NB4 (cell line): ENCODE measurements at regions not wholly inside any gene's neighbourhood (a gene's known extent, or its start where the extent isn't known, plus 50 kb on each side); places are given as distances from the start of the nearest gene placed in this dataset.

Experiments used
- DNase-seq: peaks from one replicate; pipeline ENCODE4 v3.0.0; 2010; ENCODE audit warnings: low read depth
- H3K4me3 ChIP-seq: one replicate; pipeline ENCODE4 v1.5.1; 2011; ENCODE audit warnings: mild to moderate bottlenecking, low read depth, low read length, moderate library complexity
- MYC ChIP-seq: IDR thresholded peaks from 2 replicates; pipeline ENCODE4 v1.6.1; 2011; ENCODE audit warnings: low read depth, low read length
- POLR2A ChIP-seq: IDR thresholded peaks from 2 replicates; pipeline ENCODE4 v1.6.1; 2011; ENCODE audit warnings: mild to moderate bottlenecking; ENCODE audit not compliant: insufficient read length; ENCODE audit errors: extremely low read depth
- TF ChIP-seq, protein P1 (sequence below): IDR thresholded peaks from 2 replicates; pipeline ENCODE4 v1.6.1; 2011; ENCODE audit warnings: low read depth, low read length
- TF ChIP-seq, protein P2 (sequence below): IDR thresholded peaks from one replicate; pipeline ENCODE4 v1.5.1; 2012; ENCODE audit warnings: low read depth, low read length

- no peak overlapping the region for H3K4me3 ChIP-seq
- DNase-seq, result no peak
- TF ChIP-seq, protein P1, sequence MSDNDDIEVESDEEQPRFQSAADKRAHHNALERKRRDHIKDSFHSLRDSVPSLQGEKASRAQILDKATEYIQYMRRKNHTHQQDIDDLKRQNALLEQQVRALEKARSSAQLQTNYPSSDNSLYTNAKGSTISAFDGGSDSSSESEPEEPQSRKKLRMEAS, result no peak
- TF ChIP-seq MYC, result no peak
- TF ChIP-seq POLR2A, result no peak
- TF ChIP-seq, protein P2, sequence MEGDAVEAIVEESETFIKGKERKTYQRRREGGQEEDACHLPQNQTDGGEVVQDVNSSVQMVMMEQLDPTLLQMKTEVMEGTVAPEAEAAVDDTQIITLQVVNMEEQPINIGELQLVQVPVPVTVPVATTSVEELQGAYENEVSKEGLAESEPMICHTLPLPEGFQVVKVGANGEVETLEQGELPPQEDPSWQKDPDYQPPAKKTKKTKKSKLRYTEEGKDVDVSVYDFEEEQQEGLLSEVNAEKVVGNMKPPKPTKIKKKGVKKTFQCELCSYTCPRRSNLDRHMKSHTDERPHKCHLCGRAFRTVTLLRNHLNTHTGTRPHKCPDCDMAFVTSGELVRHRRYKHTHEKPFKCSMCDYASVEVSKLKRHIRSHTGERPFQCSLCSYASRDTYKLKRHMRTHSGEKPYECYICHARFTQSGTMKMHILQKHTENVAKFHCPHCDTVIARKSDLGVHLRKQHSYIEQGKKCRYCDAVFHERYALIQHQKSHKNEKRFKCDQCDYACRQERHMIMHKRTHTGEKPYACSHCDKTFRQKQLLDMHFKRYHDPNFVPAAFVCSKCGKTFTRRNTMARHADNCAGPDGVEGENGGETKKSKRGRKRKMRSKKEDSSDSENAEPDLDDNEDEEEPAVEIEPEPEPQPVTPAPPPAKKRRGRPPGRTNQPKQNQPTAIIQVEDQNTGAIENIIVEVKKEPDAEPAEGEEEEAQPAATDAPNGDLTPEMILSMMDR, result no peak
These were observed 149.6 kb downstream of the SOX9 start for GRCh38 chr17:72270273-72270924.

- no peak for DNase-seq
- no peak for TF ChIP-seq POLR2A
- TF ChIP-seq MYC, result no peak
- TF ChIP-seq, protein P1, result no peak
- TF ChIP-seq, protein P2, result no peak
These were observed 150.8 kb downstream of the SOX9 start for GRCh38 chr17:72271603-72272002.

DNA sequence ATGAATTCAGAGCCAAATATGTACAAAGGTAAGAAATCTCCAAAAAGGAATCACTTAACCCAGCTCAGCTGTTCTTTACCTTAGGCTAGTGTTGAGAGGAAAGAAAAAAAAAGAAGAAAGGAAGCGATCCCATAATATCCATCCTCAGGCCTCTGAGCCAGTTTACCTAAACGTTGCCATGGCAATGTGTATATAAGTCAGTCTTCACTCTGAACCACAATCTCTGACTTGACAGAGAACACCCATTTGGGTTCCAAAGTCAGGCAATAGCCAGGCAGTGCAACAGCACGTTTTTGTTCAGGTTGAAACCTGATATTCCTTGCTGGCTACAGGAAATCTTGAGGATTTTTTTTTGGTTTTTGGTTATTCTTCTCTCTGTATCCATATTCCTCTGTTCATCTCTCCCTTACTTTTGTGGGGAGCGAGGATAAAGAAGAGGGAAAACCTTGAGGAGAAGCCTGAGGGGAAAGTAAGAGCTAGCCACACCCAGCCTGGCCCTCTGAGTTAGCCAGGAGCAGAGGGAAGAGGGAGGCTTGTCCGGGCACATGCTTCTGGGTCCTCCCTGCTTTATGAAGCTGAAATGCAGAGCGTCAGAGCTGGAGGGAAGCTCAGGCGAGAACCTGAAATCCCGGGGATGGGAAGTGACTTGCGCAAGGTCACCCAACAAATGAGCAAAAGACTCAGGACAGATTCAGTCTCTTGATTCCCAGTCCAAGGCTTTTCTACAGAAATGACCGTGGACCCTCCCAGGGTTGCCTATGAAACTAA lies 152.7 kb downstream of the SOX9 start:
- TF ChIP-seq POLR2A (no peak), MYC (no peak)
- TF ChIP-seq, protein P2, result no peak
- TF ChIP-seq, protein P1, result no peak
- no peak for DNase-seq

More at GRCh38 chr17:72271603-72272002, 150.8 kb downstream of the SOX9 start:
- no peak overlapping the region for H3K4me3 ChIP-seq

GRCh38 chr17:72274614-72275013 lies 153.8 kb downstream of the SOX9 start:
- DNase-seq, result no peak
- TF ChIP-seq, protein P2, result no peak
- TF ChIP-seq, protein P1, result no peak
- no peak for TF ChIP-seq POLR2A
- no peak for TF ChIP-seq MYC
- H3K4me3 ChIP-seq, result no peak overlapping the region

More for the DNA sequence above, 152.7 kb downstream of the SOX9 start:
- H3K4me3 ChIP-seq, result no peak overlapping the region

GRCh38 chr17:72280881-72281280 lies 160.1 kb downstream of the SOX9 start:
- TF ChIP-seq, protein P2, result no peak
- TF ChIP-seq POLR2A (no peak), MYC (no peak)
- TF ChIP-seq, protein P1, result no peak
- DNase-seq, result no peak
- H3K4me3 ChIP-seq, result no peak overlapping the region
